SK-N-MC (cell line): ENCODE measurements at regions not wholly inside any gene's neighbourhood (a gene's known extent, or its start where the extent isn't known, plus 50 kb on each side); places are given as distances from the start of the nearest gene placed in this dataset.

ENCODE experiments used
- EZH2 ChIP-seq: fragments of 200-600 bp; sonication (generic); IDR thresholded peaks from one replicate; pipeline ENCODE4 v1.6.1; 2017; ENCODE audit warnings: antibody characterized with exemption
- FOXP2 ChIP-seq: optimal IDR thresholded peaks from 2 replicates; pipeline ENCODE3; 2011; ENCODE audit warnings: mild to moderate bottlenecking, moderate library complexity; ENCODE audit not compliant: insufficient read depth; ENCODE audit errors: extremely low read length, control extremely low read depth
- POLR2AphosphoS5 ChIP-seq: IDR thresholded peaks from 2 replicates; pipeline ENCODE4 v1.6.1; 2012; ENCODE audit warnings: mild to moderate bottlenecking, low read depth, low read length, borderline replicate concordance

- no peak for TF ChIP-seq POLR2AphosphoS5
- TF ChIP-seq EZH2: no peak
- no peak for TF ChIP-seq FOXP2
Measured at GRCh38 chr3:193902607-193903511, 233.1 kb upstream of the HES1 start.
